Activated CD4-positive, CD25-positive, alpha-beta regulatory T cell (primary cell): ENCODE measurements at regions not wholly inside any gene's neighbourhood (a gene's known extent, or its start where the extent isn't known, plus 50 kb on each side); places are given as distances from the start of the nearest gene placed in this dataset.
"Not testable (repeated sequence)": the region's sequence is repeated elsewhere in the genome, so short reads cannot be mapped to it uniquely, and the experiment has no call there.

Experiments
- DNase-seq, 4 experiments: peaks; one replicate each; lab custom pipeline; 2025; lab: John Stamatoyannopoulos, UW

- no peak for DNase-seq
Observed at GRCh38 chr2:38483776-38484501, 106.9 kb upstream of the ATL2 start.

GRCh38 chr2:38482710-38483109, 105.6 kb upstream of the ATL2 start:
- not testable (repeated sequence) for DNase-seq

DNA sequence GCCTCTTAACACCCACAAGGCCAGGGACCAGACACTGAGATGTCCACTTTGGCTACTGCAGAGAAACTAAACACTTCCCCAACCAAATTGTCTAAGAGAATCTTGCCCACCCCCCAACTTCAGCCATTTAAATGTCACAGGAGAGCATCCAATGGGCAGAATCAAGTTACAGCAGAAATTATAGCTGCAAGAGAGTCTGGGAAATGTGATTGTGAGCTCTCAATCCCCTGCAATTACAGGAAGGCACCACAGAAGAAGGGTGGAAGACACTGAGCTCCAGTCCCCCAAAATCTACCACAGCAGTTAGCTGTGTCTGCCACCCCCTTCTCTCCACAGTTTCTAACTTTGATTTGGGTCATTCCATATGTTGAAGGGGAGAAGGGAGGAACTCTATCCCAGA, 103.5 kb upstream of the ATL2 start:
- DNase-seq, result no peak

- no peak for DNase-seq
Observed at GRCh38 chr2:38477006-38477405, 99.9 kb upstream of the ATL2 start.

GRCh38 chr2:38475567-38475881, 98.5 kb upstream of the ATL2 start:
- DNase-seq, result no peak

DNA sequence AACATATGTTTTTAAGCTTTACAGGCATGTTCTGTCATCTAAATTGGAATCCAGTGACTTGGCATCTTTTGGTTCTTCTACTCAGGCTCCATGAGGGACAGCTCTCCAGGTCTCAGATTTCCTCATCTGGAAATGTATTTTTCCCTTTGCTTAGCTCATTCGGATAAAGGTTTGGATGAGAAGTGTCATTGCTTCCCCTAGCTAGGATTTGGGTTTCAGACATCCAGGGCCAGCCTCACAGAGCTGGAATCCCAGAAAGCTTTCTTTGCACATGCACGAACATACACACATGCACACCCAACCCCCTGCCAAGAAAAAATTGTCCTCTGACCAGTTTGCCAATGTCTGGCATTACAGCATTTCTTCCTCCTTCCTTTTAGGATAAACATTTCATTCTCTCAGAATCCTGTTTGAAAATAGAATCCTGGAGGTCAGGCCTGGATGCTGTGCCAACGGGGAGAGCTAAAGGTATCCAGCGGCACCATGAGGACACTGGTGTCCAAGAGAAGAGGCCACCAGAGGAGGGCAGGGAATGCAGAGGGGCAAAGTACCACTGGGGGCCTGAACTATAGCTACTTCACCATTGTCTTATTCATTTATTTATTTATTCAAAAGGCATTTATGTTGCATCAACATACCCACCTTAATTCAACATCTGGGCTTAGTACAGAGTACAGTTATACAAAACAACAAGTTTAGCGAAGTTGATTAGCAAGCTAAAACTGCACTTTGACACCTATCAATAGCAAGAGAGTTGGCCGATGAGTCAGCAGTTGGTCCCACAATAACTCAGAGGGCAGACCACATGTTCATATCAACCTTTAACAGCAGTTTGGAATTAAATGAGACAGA, 97.9 kb upstream of the ATL2 start:
- no peak for DNase-seq

- no peak for DNase-seq
Observed at GRCh38 chr2:38474021-38474456, 97.0 kb upstream of the ATL2 start.

DNA sequence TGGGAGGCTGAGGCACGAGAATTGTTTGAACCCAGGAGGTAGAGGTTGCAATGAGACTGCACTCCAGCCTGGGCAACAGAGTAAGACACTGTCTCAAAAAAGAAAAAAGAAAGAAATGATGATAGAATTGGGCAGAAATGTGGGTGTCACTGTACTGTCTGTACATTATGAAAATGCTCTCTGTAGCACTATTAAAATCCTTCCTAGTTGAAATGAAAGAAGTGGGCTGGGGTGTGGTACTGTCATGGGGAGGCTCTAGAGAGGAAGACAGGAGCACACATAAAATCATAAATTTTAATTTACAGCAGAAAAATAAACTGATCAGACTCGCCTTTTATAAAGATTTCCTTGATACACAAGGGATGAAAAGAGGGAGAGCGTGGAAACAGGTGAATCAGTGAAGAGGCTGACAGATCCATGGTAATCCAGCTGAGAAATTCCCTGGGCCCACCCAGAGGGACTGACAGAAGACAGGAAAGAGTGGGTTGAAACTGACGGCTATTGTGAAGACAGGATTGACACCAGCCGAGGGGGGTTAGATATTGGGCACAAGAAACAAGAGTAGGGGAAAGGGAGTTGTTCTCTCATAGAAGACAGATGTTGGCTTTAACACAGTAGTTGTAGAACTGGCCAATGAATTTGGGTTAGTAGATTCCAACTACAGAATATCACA, 96.4 kb upstream of the ATL2 start:
- DNase-seq, result no peak

DNA sequence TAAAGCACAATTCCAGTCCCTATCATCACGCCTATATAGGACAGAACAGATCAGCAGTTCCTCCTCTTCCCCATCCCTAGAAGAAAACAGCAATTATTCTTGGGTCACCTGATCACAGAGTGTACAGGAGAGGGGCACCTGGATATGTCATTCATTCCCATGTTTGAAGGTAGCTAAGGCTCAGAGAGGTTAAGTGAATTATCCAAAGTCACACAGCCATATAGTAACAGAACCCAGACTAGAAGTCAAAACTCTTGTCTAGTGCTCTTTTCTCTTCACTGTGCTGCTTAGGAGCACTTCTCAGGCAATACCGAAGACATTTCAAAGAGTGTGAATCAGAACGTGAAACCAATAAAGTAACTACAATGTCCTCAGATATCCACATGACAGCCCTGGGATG, 93.0 kb upstream of the ATL2 start:
- DNase-seq, result no peak

DNA sequence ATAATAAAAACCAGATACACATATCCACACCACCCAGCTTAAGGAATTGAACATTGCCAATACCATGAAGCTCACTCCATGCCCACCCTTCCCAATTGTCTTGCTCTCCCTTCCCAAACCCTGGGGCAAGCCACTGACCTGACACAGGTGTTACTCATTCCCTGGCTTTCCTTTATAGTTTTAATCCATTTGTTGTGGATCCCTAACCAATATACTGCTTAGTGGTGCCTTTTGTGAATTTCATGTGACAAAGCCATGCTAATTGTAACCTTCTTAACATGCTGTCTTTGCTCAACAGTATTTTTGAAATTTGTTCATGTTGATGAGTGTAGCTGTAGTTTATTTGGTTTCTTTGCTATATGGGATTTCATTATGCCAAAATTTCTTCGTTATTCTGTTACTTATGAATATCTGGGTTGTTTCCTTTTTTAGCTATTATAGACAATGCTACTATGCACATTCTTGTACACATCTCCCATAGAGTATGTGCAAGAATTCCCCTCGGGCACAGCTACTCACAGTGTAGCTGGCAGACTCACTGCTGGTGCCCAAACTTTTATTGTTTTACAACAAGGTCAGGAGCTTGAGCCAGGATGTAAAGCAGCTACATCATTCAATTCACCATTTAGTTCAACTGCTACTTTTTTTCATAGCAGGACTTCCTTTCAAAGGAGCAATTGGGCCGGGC, 90.8 kb upstream of the ATL2 start:
- no peak for DNase-seq

DNA sequence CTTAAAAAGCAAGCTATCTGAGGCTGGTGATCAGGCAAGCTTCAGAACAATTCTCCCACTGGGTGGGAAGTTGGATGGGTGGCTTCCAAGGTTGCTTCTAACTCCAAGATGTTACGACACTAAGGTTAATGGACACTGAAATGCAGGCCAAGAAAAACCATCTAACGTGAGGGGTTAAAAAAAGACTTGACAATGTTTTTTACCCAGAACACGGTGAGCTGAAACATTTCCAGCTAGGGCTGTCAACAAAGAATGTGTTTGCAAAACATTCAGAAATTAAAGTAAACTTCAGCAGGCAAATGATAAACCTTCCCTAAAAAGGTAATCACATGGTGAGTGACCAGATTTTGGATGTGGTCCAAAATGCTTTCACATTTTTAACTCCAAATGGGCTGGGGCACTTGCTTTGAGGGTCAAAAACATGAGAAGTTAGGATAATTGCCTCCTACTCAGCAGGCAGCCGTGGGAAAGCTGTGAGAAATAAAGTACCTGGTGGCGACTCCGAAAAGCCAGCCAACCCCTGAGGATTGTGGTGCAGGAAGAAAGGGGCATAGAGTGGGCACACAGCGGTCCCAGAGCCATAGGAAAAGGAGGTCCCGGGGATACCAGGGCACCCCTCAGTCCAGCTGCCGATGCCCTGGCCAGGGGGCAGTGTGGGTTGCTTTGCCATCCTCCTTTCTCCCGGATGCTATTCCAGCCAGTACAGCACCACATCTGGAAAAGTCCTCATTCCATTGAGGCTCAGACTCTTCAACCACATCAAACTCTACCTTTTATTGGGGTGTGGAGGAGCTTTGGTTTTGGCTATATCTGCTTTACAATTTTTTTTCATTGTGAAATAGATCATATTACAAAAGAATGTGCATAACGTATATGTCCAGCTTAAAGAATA, 90.0 kb upstream of the ATL2 start:
- DNase-seq, result no peak

DNA sequence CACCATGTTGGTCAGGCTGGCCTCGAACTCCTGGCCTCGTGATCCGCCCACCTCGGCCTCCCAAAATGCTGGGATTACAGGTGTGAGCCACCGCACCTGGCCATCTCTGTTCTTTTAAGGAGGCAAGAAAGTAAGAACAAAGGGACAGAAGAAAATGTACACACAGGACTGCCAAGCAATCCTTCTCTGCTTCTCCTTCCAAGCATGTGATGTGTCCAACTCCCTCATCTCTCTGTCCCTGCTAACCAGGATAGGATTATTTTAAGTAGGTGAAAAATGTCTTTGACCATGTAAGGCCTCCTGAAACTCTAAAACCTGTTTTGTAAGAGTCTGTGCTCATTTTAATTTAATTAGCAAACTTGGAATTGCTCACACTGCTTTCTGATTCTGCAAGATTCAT, 89.3 kb upstream of the ATL2 start:
- no peak for DNase-seq

DNA sequence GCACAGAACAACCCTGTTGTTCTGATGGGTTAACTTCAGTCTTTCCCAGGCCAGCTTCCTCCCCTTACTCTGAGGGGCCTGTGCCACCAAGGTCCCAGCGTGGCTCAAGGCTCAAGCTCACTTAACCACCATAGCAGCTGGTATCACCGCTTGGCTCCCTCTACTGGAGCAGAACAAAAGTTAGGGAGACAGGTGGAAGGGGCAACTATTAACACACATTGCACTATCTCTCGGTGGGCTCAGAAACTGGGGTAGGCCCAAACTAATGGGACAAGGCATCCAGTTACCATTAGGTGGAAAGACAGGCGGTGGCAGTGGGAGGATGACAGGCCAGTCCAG, 88.7 kb upstream of the ATL2 start:
- no peak for DNase-seq

DNA sequence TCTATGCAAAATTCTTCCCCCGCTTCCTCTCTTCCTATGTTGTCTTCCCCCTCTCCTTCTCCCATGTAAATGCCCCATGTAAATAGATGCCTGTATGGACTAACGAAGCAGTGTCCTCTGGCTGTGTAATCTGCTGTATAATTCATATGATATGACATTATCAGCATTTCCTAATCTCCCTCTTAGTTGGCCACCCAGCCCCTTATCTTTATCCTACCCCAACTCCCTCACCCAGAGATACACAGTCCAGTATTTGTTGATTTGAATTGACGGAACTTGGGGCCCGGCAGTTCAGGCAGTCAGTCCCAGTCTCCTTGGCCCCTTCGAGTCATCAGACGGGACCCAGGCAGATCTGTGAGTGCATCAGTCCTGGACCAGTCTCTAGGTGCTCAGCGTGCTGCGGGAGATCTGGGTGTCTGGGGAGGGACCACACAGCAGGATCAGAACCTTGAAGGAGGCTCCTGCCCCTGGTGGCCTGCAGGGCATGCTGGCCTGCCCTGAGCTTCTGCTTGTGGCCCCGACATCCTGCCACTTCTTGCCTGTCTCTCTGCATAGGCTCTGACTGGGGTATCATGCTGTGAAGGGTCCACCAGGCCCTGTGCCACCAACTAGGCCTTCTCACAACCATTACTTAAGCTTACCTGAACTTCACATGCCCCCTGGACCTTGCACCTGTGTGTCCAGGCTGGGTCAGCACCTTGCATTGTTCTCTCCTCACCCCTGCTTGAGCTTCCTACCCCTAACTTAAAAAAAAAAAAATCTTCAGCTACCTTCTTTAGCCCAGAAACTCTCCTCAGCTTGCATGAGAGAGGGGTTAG, 88.1 kb upstream of the ATL2 start:
- DNase-seq, result no peak

GRCh38 chr2:38463752-38464151, 86.7 kb upstream of the ATL2 start:
- no peak for DNase-seq

DNA sequence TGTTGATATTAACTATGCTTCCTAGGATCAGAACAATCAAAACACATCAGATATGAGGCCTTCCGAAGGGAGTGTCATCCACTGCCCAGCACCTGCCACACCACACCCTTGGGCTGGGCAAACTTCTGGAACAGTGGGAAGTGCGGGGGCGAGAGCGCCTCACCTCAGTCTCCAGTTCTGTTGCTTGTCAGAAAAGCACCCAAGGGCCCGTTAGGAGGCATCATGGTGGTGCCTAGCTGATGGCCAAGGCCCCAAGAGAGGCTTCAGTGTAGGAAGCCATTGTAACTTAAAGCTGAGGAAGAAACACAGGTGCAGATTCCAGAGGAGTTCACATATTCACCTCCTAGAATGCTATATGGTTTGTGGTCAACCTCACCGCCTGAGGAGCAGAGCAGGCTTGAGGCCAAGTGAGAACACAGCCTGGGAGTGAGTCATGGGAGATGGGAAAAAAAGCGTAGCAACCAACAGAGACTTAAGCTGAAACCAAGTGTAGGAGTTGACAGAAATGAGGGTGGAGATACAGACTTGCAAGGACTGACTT, 85.1 kb upstream of the ATL2 start:
- no peak for DNase-seq

DNA sequence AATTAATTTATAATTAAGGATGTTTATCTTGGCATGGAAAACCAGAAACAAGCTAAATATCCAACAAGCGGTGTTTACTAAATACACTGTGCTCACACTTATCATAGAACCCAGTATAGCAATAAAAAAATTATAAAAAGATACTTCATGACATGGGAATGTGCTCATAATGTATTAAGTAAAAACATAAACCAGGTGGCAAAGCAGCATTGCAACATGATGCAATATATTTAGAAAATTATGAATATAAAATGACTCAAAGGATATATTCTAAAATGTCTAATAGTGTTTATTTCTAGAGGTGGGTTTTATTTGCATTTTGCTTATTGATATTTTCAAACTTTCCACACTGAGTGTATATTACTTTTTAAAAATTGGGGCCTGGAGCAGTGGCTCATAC, 84.4 kb upstream of the ATL2 start:
- DNase-seq, result no peak

DNA sequence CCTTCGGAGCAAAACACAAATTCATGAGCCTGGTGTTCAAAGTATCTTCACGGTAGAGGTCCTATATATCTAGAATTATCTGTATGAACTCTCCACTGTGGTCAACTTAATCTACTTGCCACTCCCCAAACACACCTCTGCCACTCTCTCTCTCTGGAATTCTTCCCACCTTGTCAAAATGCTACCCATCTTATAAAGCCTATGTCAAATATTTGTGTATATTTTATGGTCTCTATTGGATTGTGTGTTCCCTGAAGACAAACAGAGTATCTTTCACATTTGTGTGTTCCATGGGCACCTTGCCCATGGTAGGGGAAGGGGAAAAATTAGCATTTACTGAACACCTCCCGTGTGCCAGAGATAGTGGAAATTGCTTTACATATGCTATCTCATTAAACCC, 83.2 kb upstream of the ATL2 start:
- DNase-seq, result no peak

- DNase-seq, result no peak
Observed at GRCh38 chr2:38454081-38454480, 77.0 kb upstream of the ATL2 start.

GRCh38 chr2:38451778-38452177, 74.7 kb upstream of the ATL2 start:
- DNase-seq, result not testable (repeated sequence)
